HepG2 (cell line): ENCODE measurements at regions not wholly inside any gene's neighbourhood (a gene's known extent, or its start where the extent isn't known, plus 50 kb on each side); places are given as distances from the start of the nearest gene placed in this dataset.

Source experiments
- ATAC-seq: fragments of 200-7000 bp; cut with Tn5 transposase; 3 replicates; pipeline ENCODE4 v1.9.1; 2020; ENCODE audit warnings: mild to moderate bottlenecking, moderate library complexity
- BruUV-seq: library from RNA; stranded (reverse); fragments of 400-500 nt; replicated peaks from 2 replicates; lab custom pipeline; 2021; lab: Mats Ljungman, UMichigan
- CTCF ChIA-PET: fragments of 300-600 bp; formaldehyde crosslinking; extraction: SDS; loops from one replicate; lab custom pipeline; 2021; ENCODE audit warnings: low total read pairs, inconsistent platforms, low intra/inter-chr PET ratio; lab: Yijun Ruan, JAX
- POLR2A ChIA-PET: fragments of 350-600 bp; sonication (Branson Sonifier 250); formaldehyde crosslinking; loops from one replicate; lab custom pipeline; 2020; ENCODE audit warnings: antibody characterized with exemption, inconsistent platforms; lab: Yijun Ruan, JAX
- DNase-seq: peaks from one replicate; pipeline ENCODE4 v3.0.0-alpha.2; 2015; ENCODE audit warnings: low spot score
- FAIRE-seq: peaks from 3 replicates; lab custom pipeline; 2011; peaks lifted over from hg19 to GRCh38; lab: Jason Lieb, UNC
- H2AFZ ChIP-seq: one replicate; pipeline ENCODE4 v1.6.1; 2011; ENCODE audit warnings: low read length, inconsistent platforms
- H3K27ac ChIP-seq: fragments of 300-600 bp; 3 replicates; pipeline ENCODE4 v1.8.0; 2011; ENCODE audit warnings: mixed run types, mild to moderate bottlenecking, mixed read lengths, low read length, inconsistent platforms; ENCODE audit not compliant: insufficient read depth; ENCODE audit errors: extremely low read length
- H3K27me3 ChIP-seq, 2 experiments: fragments of 200-600 bp in 1 of 2; 2 replicates in 1 of 2; 3 replicates in 1 of 2; pipeline versions ENCODE4 v1.6.0 to v1.8.0; 2011; ENCODE audit warnings: low read length in 2 of 2, mild to moderate bottlenecking in 2 of 2, moderate library complexity in 2 of 2, inconsistent platforms in 1 of 2; ENCODE audit not compliant: insufficient read depth in 2 of 2, control insufficient read depth in 1 of 2
- H3K36me3 ChIP-seq, 2 experiments: fragments of 200-600 bp in 1 of 2; replicated peaks in 1 of 2; 2 replicates in 1 of 2; 3 replicates in 1 of 2; pipeline versions ENCODE4 v1.5.1 to v1.8.0; 2011; ENCODE audit warnings: low read length in 2 of 2, inconsistent platforms in 1 of 2; ENCODE audit not compliant: insufficient read depth in 2 of 2, control insufficient read depth in 1 of 2
- H3K4me1 ChIP-seq: 2 replicates; pipeline ENCODE4 v1.5.1; 2012; ENCODE audit warnings: low read length, inconsistent platforms; ENCODE audit not compliant: insufficient read depth
- H3K4me2 ChIP-seq: 2 replicates; pipeline ENCODE4 v1.6.0; 2011; ENCODE audit warnings: low read depth, low read length, inconsistent platforms
- H3K4me3 ChIP-seq, 3 experiments: fragments of 200-600 bp in 1 of 3; sonication (generic), shearing (Covaris generic) in 1 of 3; replicated peaks in 1 of 3; 2 replicates each; pipeline ENCODE4 v1.5.1; 2011 to 2016; ENCODE audit warnings: low read length in 3 of 3, inconsistent platforms in 2 of 3, low read depth in 2 of 3, mild to moderate bottlenecking in 2 of 3, control low read depth in 1 of 3, mixed read lengths in 1 of 3; ENCODE audit not compliant: insufficient read depth in 1 of 3
- H3K79me2 ChIP-seq: one replicate; pipeline ENCODE4 v1.6.1; 2011; ENCODE audit warnings: low read length, inconsistent platforms; ENCODE audit not compliant: insufficient read depth
- H3K9ac ChIP-seq: 2 replicates; pipeline ENCODE4 v1.6.0; 2011; ENCODE audit warnings: mild to moderate bottlenecking, low read depth, low read length, inconsistent platforms; ENCODE audit not compliant: insufficient read depth
- H3K9me3 ChIP-seq: 2 replicates; pipeline ENCODE4 v1.5.1; 2012; ENCODE audit warnings: mild to moderate bottlenecking, low read length
- H4K20me1 ChIP-seq: 2 replicates; pipeline ENCODE4 v1.6.0; 2011; ENCODE audit warnings: inconsistent platforms, mild to moderate bottlenecking, low read length, moderate library complexity; ENCODE audit not compliant: insufficient read depth
- CENPT ChIP-seq: sonication (generic); formaldehyde crosslinking; IDR thresholded peaks from 2 replicates; pipeline ENCODE4 v1.8.0; 2022; ENCODE audit warnings: low read depth, mild to moderate bottlenecking, moderate library complexity, missing genetic modification reagents
- CREM ChIP-seq, 2 experiments: sonication (generic) in 1 of 2; formaldehyde crosslinking in 1 of 2; IDR thresholded peaks; 2 replicates each; pipeline versions ENCODE4 v1.4.0 to v1.6.1; 2016 to 2020; ENCODE audit warnings: antibody characterized with exemption in 1 of 2, mild to moderate bottlenecking in 1 of 2, missing genetic modification reagents in 1 of 2
- JARID2 ChIP-seq: sonication (generic); formaldehyde crosslinking; IDR thresholded peaks from 2 replicates; pipeline ENCODE4 v1.8.1; 2023; ENCODE audit warnings: missing genetic modification reagents, inconsistent platforms; ENCODE audit not compliant: insufficient replicate concordance
- KMT2A ChIP-seq: sonication (generic); formaldehyde crosslinking; IDR thresholded peaks from 2 replicates; pipeline ENCODE4 v1.4.0; 2020; ENCODE audit warnings: missing genetic modification reagents
- MEIS1 ChIP-seq: sonication (generic); formaldehyde crosslinking; IDR thresholded peaks from 2 replicates; pipeline ENCODE4 v1.9.0; 2021; ENCODE audit warnings: mild to moderate bottlenecking, missing genetic modification reagents, moderate library complexity, borderline replicate concordance
- NFYC ChIP-seq: IDR thresholded peaks from 2 replicates; pipeline ENCODE4 v1.6.1; 2016; ENCODE audit warnings: missing genetic modification reagents, missing compliant biosample characterization
- ZMYM2 ChIP-seq: sonication (generic); formaldehyde crosslinking; IDR thresholded peaks from 2 replicates; pipeline ENCODE4 v1.8.0; 2022; ENCODE audit warnings: mild to moderate bottlenecking, missing genetic modification reagents
- ZNF317 ChIP-seq: sonication (generic); formaldehyde crosslinking; IDR thresholded peaks from 2 replicates; pipeline ENCODE4 v1.5.0; 2020; ENCODE audit warnings: mild to moderate bottlenecking, missing genetic modification reagents
- ZNF766 ChIP-seq: sonication (generic); formaldehyde crosslinking; IDR thresholded peaks from 2 replicates; pipeline ENCODE4 v1.5.0; 2020; ENCODE audit warnings: missing genetic modification reagents, borderline replicate concordance
- WGBS: methylation state at CpG from one replicate; pipeline ENCODE4 v1.1.6; 2017; ENCODE audit warnings: low lambda C conversion rate; 5-methylcytosine and 5-hydroxymethylcytosine counted together
- in situ Hi-C: cut with HindIII; loops from 2 replicates; pipeline ENCODE4 v1.10.0; 2017; ENCODE audit warnings: low pct_unique_long_range_greater_than_20kb; ENCODE audit not compliant: extremely low pct_ligation_motif_present
- intact Hi-C: fragments of 100-400 bp; cut with micrococcal nuclease; formaldehyde crosslinking; loops from one replicate; pipeline ENCODE4 v1.10.0; 2022; ENCODE audit not compliant: unreplicated experiment
- TF ChIP-seq, protein P1 (sequence below): sonication (generic); formaldehyde crosslinking; IDR thresholded peaks from 2 replicates; pipeline ENCODE4 v1.4.0; 2020; ENCODE audit warnings: missing genetic modification reagents, borderline replicate concordance
- TF ChIP-seq, protein P2 (sequence below): sonication (generic); formaldehyde crosslinking; IDR thresholded peaks from 2 replicates; pipeline ENCODE4 v1.5.1; 2020; ENCODE audit warnings: missing genetic modification reagents, mild to moderate bottlenecking, borderline replicate concordance
- TF ChIP-seq, protein P3 (sequence below): sonication (generic); formaldehyde crosslinking; IDR thresholded peaks from 2 replicates; pipeline ENCODE4 v1.8.0; 2022; ENCODE audit warnings: mild to moderate bottlenecking, missing genetic modification reagents

DNA sequence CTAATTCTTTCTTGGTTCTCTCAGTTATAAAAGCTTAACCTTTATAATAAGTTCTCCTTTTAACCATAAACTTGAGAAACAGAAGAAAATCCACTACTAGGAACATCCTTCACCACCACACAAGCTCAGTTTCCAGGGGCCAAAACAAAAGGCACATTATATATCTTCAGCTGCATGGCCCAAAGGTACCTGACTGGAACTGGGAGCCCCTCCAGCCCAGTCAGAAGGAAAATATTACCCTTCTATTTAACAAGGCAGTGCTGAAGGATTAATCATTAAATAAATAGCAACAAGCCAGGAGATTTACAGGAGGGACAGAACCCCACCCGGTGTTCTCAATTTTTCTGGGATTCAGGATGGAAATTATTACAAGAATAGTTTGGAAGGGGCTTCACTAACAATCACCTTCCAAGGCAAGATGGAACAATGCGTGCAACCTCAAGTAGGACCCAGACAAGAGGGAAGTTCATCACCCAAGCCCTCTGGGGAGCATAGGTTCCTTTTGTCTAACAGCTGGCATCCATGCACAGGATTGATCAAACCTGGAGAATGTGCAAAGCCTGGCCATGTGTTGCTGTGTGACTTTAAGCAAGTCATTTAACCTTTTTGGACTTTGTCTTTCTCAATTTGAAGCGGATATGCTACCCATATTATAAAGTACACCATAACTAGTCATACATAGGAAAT lies 159.6 kb upstream of the SETBP1 start:
- H3K79me2 ChIP-seq, result no peaks in the 10 kb centered on the region
- no peaks in the 10 kb centered on the region for H3K36me3 ChIP-seq
- H3K9me3 ChIP-seq, result peaks cover 42% of the 10 kb centered on the region
- FAIRE-seq, result no peak
- 0% methylated on average over 2 of the region's 3 CpGs for WGBS
- H3K27me3 ChIP-seq, result no peaks in the 10 kb centered on the region
- intact Hi-C loops (no loop called here), in situ Hi-C loops (no loop called here)
- no TSS peak for BruUV-seq
- no peak overlapping the region for H3K4me2 ChIP-seq
- H3K4me3 ChIP-seq, result no peak overlapping the region
- ChIA-PET POLR2A (no interaction called here), CTCF (no interaction called here)
- ATAC-seq, result no peak
- H2AFZ ChIP-seq, result no peak overlapping the region
- no peak overlapping the region for H3K9ac ChIP-seq
- H3K27ac ChIP-seq, result no peak overlapping the region
- H4K20me1 ChIP-seq, result no peaks in the 10 kb centered on the region
- no peak for DNase-seq
- H3K4me1 ChIP-seq, result no peaks in the 10 kb centered on the region
- TF ChIP-seq, protein P1, sequence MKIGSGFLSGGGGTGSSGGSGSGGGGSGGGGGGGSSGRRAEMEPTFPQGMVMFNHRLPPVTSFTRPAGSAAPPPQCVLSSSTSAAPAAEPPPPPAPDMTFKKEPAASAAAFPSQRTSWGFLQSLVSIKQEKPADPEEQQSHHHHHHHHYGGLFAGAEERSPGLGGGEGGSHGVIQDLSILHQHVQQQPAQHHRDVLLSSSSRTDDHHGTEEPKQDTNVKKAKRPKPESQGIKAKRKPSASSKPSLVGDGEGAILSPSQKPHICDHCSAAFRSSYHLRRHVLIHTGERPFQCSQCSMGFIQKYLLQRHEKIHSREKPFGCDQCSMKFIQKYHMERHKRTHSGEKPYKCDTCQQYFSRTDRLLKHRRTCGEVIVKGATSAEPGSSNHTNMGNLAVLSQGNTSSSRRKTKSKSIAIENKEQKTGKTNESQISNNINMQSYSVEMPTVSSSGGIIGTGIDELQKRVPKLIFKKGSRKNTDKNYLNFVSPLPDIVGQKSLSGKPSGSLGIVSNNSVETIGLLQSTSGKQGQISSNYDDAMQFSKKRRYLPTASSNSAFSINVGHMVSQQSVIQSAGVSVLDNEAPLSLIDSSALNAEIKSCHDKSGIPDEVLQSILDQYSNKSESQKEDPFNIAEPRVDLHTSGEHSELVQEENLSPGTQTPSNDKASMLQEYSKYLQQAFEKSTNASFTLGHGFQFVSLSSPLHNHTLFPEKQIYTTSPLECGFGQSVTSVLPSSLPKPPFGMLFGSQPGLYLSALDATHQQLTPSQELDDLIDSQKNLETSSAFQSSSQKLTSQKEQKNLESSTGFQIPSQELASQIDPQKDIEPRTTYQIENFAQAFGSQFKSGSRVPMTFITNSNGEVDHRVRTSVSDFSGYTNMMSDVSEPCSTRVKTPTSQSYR (CRISPR knock-in tag), result no peak
- TF ChIP-seq, protein P2, sequence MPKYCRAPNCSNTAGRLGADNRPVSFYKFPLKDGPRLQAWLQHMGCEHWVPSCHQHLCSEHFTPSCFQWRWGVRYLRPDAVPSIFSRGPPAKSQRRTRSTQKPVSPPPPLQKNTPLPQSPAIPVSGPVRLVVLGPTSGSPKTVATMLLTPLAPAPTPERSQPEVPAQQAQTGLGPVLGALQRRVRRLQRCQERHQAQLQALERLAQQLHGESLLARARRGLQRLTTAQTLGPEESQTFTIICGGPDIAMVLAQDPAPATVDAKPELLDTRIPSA, result no peak
- TF ChIP-seq CREM (IDR thresholded peaks at IDR 0.05), result no peak
- TF ChIP-seq CREM (CRISPR knock-in tag; IDR thresholded peaks at IDR 0.05), result no peak
- no peak for TF ChIP-seq ZNF317 (CRISPR knock-in tag)
- no peak for TF ChIP-seq CENPT (CRISPR knock-in tag)
- TF ChIP-seq, protein P3, sequence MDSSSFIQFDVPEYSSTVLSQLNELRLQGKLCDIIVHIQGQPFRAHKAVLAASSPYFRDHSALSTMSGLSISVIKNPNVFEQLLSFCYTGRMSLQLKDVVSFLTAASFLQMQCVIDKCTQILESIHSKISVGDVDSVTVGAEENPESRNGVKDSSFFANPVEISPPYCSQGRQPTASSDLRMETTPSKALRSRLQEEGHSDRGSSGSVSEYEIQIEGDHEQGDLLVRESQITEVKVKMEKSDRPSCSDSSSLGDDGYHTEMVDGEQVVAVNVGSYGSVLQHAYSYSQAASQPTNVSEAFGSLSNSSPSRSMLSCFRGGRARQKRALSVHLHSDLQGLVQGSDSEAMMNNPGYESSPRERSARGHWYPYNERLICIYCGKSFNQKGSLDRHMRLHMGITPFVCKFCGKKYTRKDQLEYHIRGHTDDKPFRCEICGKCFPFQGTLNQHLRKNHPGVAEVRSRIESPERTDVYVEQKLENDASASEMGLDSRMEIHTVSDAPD (CRISPR knock-in tag), result no peak
- no peak for TF ChIP-seq ZMYM2
- TF ChIP-seq MEIS1, result no peak
- no peak for TF ChIP-seq JARID2
- no peak for TF ChIP-seq KMT2A
- no peak for TF ChIP-seq NFYC
- TF ChIP-seq ZNF766, result no peak
